Activated naive CD4-positive, alpha-beta T cell treated with anti-CD3 and anti-CD28 coated beads for 36 hours (primary cell): ENCODE measurements at regions not wholly inside any gene's neighbourhood (a gene's known extent, or its start where the extent isn't known, plus 50 kb on each side); places are given as distances from the start of the nearest gene placed in this dataset.
"Not testable (repeated sequence)": the region's sequence is repeated elsewhere in the genome, so short reads cannot be mapped to it uniquely, and the experiment has no call there.

ENCODE experiments used
- CTCF ChIA-PET: fragments of 350-600 bp; sonication (Branson Sonifier 250); formaldehyde crosslinking; loops from one replicate; lab custom pipeline; 2021; ENCODE audit warnings: antibody characterized with exemption; lab: Charles Lee
- DNase-seq: peaks from one replicate; pipeline ENCODE4 v3.0.0-alpha.2; 2020
- H3K27ac Mint-ChIP-seq: one replicate; pipeline ENCODE4 v1.8.0; 2021; ENCODE audit warnings: mild to moderate bottlenecking, mixed read lengths
- H3K27me3 Mint-ChIP-seq: one replicate; pipeline ENCODE4 v1.8.0; 2021; ENCODE audit warnings: low read depth, mixed read lengths
- H3K36me3 Mint-ChIP-seq: one replicate; pipeline ENCODE4 v1.8.0; 2021; ENCODE audit warnings: low read depth, mixed read lengths
- H3K4me1 Mint-ChIP-seq: one replicate; pipeline ENCODE4 v1.8.0; 2021; ENCODE audit warnings: low read depth, mixed read lengths
- H3K4me3 Mint-ChIP-seq: one replicate; pipeline ENCODE4 v1.8.0; 2021; ENCODE audit warnings: mild to moderate bottlenecking, moderate library complexity, mixed read lengths
- H3K9me3 Mint-ChIP-seq: one replicate; pipeline ENCODE4 v1.8.0; 2021; ENCODE audit warnings: mixed read lengths
- intact Hi-C: fragments of 100-400 bp; cut with micrococcal nuclease; formaldehyde crosslinking; loops from one replicate; pipeline ENCODE4 v1.15.1; 2023

GRCh38 chr6:11309947-11310665 lies 77.6 kb upstream of the NEDD9 start:
- no peak overlapping the region for H3K27ac Mint-ChIP-seq
- intact Hi-C loops: no loop called here
- peaks cover 3% of the 10 kb centered on the region for H3K4me1 Mint-ChIP-seq
- DNase-seq: no peak
- H3K27me3 Mint-ChIP-seq: no peaks in the 10 kb centered on the region
- peaks cover 39% of the 10 kb centered on the region for H3K36me3 Mint-ChIP-seq
- H3K9me3 Mint-ChIP-seq: peaks cover 1% of the 10 kb centered on the region
- no peak overlapping the region for H3K4me3 Mint-ChIP-seq
- CTCF ChIA-PET: interaction anchor here (1.2 kb wide), 1 partner anchor 138 kb away, joined by 4 read pairs; no protein-coding TSS in a partner anchor

- Mint-ChIP-seq H3K9me3 (peaks cover 5% of the 10 kb centered on the region), H3K27ac (no peak overlapping the region), H3K36me3 (peaks cover 61% of the 10 kb centered on the region), H3K27me3 (no peaks in the 10 kb centered on the region), H3K4me1 (peaks cover 3% of the 10 kb centered on the region), H3K4me3 (no peak overlapping the region)
- DNase-seq: no peak
- intact Hi-C loops: no loop called here
- CTCF ChIA-PET: no interaction called here
These were observed 74.8 kb upstream of the NEDD9 start for GRCh38 chr6:11307226-11307625.

GRCh38 chr6:11304946-11305345 lies 72.5 kb upstream of the NEDD9 start:
- no peaks in the 10 kb centered on the region for H3K27me3 Mint-ChIP-seq
- DNase-seq: no peak
- no peak overlapping the region for H3K27ac Mint-ChIP-seq
- peaks cover 65% of the 10 kb centered on the region for H3K36me3 Mint-ChIP-seq
- peaks cover 16% of the 10 kb centered on the region for H3K4me1 Mint-ChIP-seq
- CTCF ChIA-PET: no interaction called here
- peaks cover 10% of the 10 kb centered on the region for H3K9me3 Mint-ChIP-seq
- H3K4me3 Mint-ChIP-seq: no peak overlapping the region
- intact Hi-C loops: no loop called here

DNA sequence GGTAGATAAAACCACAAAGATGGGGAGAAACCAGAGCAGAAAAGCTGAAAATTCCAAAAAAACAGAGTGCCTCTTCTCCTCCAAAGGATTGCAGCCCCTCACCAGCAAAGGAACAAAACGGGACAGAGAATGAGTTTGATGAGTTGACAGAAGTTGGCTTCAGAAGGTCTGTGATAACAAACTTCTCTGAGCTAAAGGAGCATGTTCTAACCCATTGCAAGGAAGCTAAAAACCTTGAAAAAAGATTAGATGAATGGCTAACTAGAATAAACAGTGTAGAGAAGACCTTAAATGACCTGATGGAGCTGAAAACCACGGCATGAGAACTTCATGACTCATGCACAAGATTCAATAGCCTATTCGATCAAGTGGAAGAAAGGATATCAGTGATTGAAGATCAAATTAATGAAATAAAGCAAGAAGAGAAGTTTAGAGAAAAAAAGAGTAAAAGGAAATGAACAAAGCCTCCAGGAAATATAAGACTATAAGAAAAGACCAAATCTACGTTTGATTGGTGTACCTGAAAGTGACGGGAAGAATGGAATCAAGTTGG lies 67.5 kb upstream of the NEDD9 start:
- Mint-ChIP-seq H3K36me3 (peaks cover 76% of the 10 kb centered on the region), H3K4me1 (peaks cover 17% of the 10 kb centered on the region), H3K9me3 (peaks cover 10% of the 10 kb centered on the region)
- CTCF ChIA-PET: interaction anchor here (0.7 to 0.9 kb wide), 2 partner anchors 11 to 241 kb away, joined by 3 read pairs; no protein-coding TSS in a partner anchor
- DNase-seq, H3K4me3 Mint-ChIP-seq, intact Hi-C loops, H3K27me3 Mint-ChIP-seq, H3K27ac Mint-ChIP-seq: not testable (repeated sequence)

DNA sequence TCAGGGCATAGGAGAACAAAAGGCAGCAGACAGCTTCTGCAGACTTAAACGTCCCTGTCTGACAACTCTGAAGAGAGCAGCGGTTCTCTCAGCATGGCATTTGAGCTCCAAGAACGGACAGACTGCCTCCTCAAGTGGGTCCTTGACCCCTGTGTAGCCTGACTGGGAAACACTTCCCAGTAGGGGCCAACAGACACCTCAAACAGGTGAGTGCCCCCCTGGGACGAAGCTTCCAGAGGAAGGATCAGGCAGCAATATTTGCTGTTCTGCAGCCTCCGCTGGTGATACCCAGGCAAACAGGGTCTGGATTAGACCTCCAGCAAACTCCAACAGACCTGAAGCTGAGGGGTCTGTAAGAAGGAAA lies 66.9 kb upstream of the NEDD9 start:
- H3K4me3 Mint-ChIP-seq, DNase-seq, H3K27me3 Mint-ChIP-seq, H3K9me3 Mint-ChIP-seq, H3K27ac Mint-ChIP-seq, intact Hi-C loops: not testable (repeated sequence)
- Mint-ChIP-seq H3K36me3 (peaks cover 76% of the 10 kb centered on the region), H3K4me1 (peaks cover 17% of the 10 kb centered on the region)
- CTCF ChIA-PET: interaction anchor here (0.9 kb wide), 1 partner anchor 10 kb away, joined by 3 read pairs; no protein-coding TSS in a partner anchor

DNA sequence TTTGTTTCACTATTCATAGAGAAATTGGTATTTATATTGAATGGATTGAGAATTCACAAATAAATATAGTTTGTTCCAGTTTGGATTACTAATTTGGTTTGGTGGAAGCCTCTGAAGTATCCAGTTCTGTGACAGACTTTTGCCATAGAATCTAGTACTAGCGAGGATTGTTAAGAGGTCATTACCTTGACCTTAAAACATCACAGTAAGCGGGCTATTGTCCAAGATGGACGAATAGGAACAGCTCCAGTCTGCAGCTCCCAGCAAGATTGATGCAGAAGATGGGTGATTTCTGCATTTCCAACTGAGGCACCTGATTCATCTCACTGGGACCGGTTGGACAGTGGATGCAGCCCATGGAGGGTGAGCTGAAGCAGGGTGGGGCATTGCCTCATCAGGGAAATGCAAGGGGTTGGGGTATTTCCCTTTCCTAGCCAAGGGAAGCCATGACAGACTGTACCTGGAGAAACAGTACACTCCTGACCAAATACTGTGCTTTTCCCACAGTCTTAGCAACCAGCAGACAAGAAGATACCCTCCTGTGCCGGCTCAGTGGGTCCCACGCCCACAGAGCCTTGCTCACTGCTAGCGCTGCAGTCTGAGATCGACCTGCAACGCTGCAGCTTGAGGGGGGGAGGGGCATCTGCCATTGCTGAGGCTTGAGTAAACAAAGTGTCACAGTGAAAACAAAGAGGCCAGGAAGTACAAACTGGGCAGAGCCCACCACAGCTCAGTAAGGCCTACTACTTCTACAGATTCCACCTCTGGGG lies 66.4 kb upstream of the NEDD9 start:
- peaks cover 8% of the 10 kb centered on the region for H3K9me3 Mint-ChIP-seq
- intact Hi-C loops: no loop called here
- CTCF ChIA-PET: no interaction called here
- no peak overlapping the region for H3K27ac Mint-ChIP-seq
- no peaks in the 10 kb centered on the region for H3K27me3 Mint-ChIP-seq
- peaks cover 17% of the 10 kb centered on the region for H3K4me1 Mint-ChIP-seq
- no peak overlapping the region for H3K4me3 Mint-ChIP-seq
- DNase-seq: no peak
- H3K36me3 Mint-ChIP-seq: peaks cover 75% of the 10 kb centered on the region

- no peak overlapping the region for H3K27ac Mint-ChIP-seq
- CTCF ChIA-PET: no interaction called here
These were observed 64.9 kb upstream of the NEDD9 start for GRCh38 chr6:11297376-11297729.

GRCh38 chr6:11296449-11297375 lies 64.2 kb upstream of the NEDD9 start:
- Mint-ChIP-seq H3K36me3 (peaks cover 70% of the 10 kb centered on the region), H3K4me1 (peaks cover 17% of the 10 kb centered on the region), H3K27ac (no peak overlapping the region), H3K27me3 (no peaks in the 10 kb centered on the region), H3K9me3 (peaks cover 7% of the 10 kb centered on the region), H3K4me3 (no peak overlapping the region)
- intact Hi-C loops: no loop called here
- DNase-seq: no peak
- CTCF ChIA-PET: no interaction called here

More at GRCh38 chr6:11297376-11297729, 64.9 kb upstream of the NEDD9 start:
- DNase-seq: no peak
- peaks cover 68% of the 10 kb centered on the region for H3K36me3 Mint-ChIP-seq
- no peaks in the 10 kb centered on the region for H3K27me3 Mint-ChIP-seq
- peaks cover 17% of the 10 kb centered on the region for H3K4me1 Mint-ChIP-seq
- no peak overlapping the region for H3K4me3 Mint-ChIP-seq
- intact Hi-C loops: no loop called here
- H3K9me3 Mint-ChIP-seq: peaks cover 8% of the 10 kb centered on the region

GRCh38 chr6:11295969-11296368 lies 63.5 kb upstream of the NEDD9 start:
- H3K27ac Mint-ChIP-seq: no peak overlapping the region
- intact Hi-C loops: no loop called here
- H3K4me1 Mint-ChIP-seq: peaks cover 15% of the 10 kb centered on the region
- H3K36me3 Mint-ChIP-seq: peaks cover 67% of the 10 kb centered on the region
- no peaks in the 10 kb centered on the region for H3K27me3 Mint-ChIP-seq
- peaks cover 3% of the 10 kb centered on the region for H3K9me3 Mint-ChIP-seq
- CTCF ChIA-PET: no interaction called here
- H3K4me3 Mint-ChIP-seq: no peak overlapping the region
- DNase-seq: no peak

GRCh38 chr6:11294228-11294627 lies 61.8 kb upstream of the NEDD9 start:
- no peak overlapping the region for H3K27ac Mint-ChIP-seq

GRCh38 chr6:11292594-11293236 lies 60.2 kb upstream of the NEDD9 start:
- DNase-seq: no peak
- intact Hi-C loops: no loop called here
- H3K27ac Mint-ChIP-seq: no peak overlapping the region
- H3K27me3 Mint-ChIP-seq: no peaks in the 10 kb centered on the region
- H3K4me1 Mint-ChIP-seq: peaks cover 5% of the 10 kb centered on the region
- no peak overlapping the region for H3K4me3 Mint-ChIP-seq
- H3K36me3 Mint-ChIP-seq: peaks cover 61% of the 10 kb centered on the region
- peaks cover 3% of the 10 kb centered on the region for H3K9me3 Mint-ChIP-seq
- CTCF ChIA-PET: interaction anchor here (1.1 kb wide), 1 partner anchor 61 kb away, joined by 3 read pairs; no protein-coding TSS in a partner anchor

More at GRCh38 chr6:11294228-11294627, 61.8 kb upstream of the NEDD9 start:
- intact Hi-C loops: no loop called here
- Mint-ChIP-seq H3K4me1 (peaks cover 5% of the 10 kb centered on the region), H3K9me3 (peaks cover 3% of the 10 kb centered on the region), H3K36me3 (peaks cover 64% of the 10 kb centered on the region), H3K27me3 (no peaks in the 10 kb centered on the region), H3K4me3 (no peak overlapping the region)
- DNase-seq: no peak
- CTCF ChIA-PET: no interaction called here
